OCI-LY7 (cell line): ENCODE measurements at regions not wholly inside any gene's neighbourhood (a gene's known extent, or its start where the extent isn't known, plus 50 kb on each side); places are given as distances from the start of the nearest gene placed in this dataset.
"Not testable (repeated sequence)": the region's sequence is repeated elsewhere in the genome, so short reads cannot be mapped to it uniquely, and the experiment has no call there.

Experiments used
- EZH2phosphoT487 ChIP-seq: fragments of 200-600 bp; sonication (generic); IDR thresholded peaks from 2 replicates; pipeline ENCODE4 v1.6.1; 2018; ENCODE audit warnings: low read depth, borderline replicate concordance, mild to moderate bottlenecking, mixed run types, antibody characterized with exemption, low read length, moderate library complexity, mixed read lengths
- TF ChIP-seq, protein P1 (sequence below): fragments of 200-600 bp; sonication (generic); conservative IDR thresholded peaks from 2 replicates; pipeline ENCODE4 v1.5.1; 2014; ENCODE audit warnings: mild to moderate bottlenecking, antibody characterized with exemption, low read length, moderate library complexity, mixed read lengths

DNA sequence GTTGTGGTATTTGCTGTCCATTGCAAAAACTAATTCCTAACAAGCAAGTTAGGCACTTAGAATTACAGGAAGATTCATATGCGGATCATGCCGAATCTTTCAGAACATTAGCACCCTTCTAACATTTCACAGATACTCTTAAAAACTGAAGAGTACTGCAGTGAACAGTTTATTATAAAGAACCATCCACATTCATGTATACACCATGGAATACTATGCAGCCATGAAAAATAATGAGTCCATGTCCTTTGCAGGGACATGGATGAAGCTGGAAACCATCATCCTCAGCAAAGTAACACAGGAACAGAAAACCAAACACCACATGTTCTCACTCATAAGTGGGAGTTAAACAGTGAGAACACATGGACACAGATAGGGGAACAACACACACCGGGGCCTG is 319.9 kb downstream of the FGFR2 start:
- TF ChIP-seq, protein P1, sequence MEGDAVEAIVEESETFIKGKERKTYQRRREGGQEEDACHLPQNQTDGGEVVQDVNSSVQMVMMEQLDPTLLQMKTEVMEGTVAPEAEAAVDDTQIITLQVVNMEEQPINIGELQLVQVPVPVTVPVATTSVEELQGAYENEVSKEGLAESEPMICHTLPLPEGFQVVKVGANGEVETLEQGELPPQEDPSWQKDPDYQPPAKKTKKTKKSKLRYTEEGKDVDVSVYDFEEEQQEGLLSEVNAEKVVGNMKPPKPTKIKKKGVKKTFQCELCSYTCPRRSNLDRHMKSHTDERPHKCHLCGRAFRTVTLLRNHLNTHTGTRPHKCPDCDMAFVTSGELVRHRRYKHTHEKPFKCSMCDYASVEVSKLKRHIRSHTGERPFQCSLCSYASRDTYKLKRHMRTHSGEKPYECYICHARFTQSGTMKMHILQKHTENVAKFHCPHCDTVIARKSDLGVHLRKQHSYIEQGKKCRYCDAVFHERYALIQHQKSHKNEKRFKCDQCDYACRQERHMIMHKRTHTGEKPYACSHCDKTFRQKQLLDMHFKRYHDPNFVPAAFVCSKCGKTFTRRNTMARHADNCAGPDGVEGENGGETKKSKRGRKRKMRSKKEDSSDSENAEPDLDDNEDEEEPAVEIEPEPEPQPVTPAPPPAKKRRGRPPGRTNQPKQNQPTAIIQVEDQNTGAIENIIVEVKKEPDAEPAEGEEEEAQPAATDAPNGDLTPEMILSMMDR: not testable (repeated sequence)
- TF ChIP-seq EZH2phosphoT487: not testable (repeated sequence)
